Endodermal cell (in vitro differentiated cells): ENCODE measurements at regions not wholly inside any gene's neighbourhood (a gene's known extent, or its start where the extent isn't known, plus 50 kb on each side); places are given as distances from the start of the nearest gene placed in this dataset.

ENCODE experiments used
- DNase-seq: peaks from one replicate; pipeline ENCODE4 v3.0.0-alpha.2; 2017
- H3K27ac ChIP-seq: 2 replicates; pipeline ENCODE4 v1.5.1; 2013; ENCODE audit warnings: mild to moderate bottlenecking, low read depth, low read length, moderate library complexity
- H3K27me3 ChIP-seq: 2 replicates; pipeline ENCODE4 v1.6.1; 2013; ENCODE audit warnings: mild to moderate bottlenecking, low read length, moderate library complexity; ENCODE audit not compliant: insufficient read depth, control insufficient read depth, poor library complexity, severe bottlenecking
- H3K36me3 ChIP-seq: 2 replicates; pipeline ENCODE4 v1.7.0; 2013; ENCODE audit warnings: mild to moderate bottlenecking, low read length, moderate library complexity; ENCODE audit not compliant: control insufficient read depth, insufficient read depth
- H3K4me1 ChIP-seq: one replicate; pipeline ENCODE4 v1.7.0; 2013; ENCODE audit warnings: low read length; ENCODE audit not compliant: control insufficient read depth, insufficient read depth
- H3K4me3 ChIP-seq: 2 replicates; pipeline ENCODE4 v1.5.1; 2013; ENCODE audit warnings: mild to moderate bottlenecking, low read length, moderate library complexity
- H3K9ac ChIP-seq: 2 replicates; pipeline ENCODE4 v1.6.1; 2013; ENCODE audit warnings: mild to moderate bottlenecking, low read length, moderate library complexity; ENCODE audit not compliant: poor library complexity, severe bottlenecking; ENCODE audit errors: extremely low read depth
- H3K9me3 ChIP-seq: 2 replicates; pipeline ENCODE4 v1.6.1; 2013; ENCODE audit warnings: mild to moderate bottlenecking, low read length, moderate library complexity; ENCODE audit not compliant: control insufficient read depth
- H3K27ac Mint-ChIP-seq: 2 replicates; pipeline ENCODE4 v1.8.0; 2020; ENCODE audit warnings: mixed read lengths
- H3K27me3 Mint-ChIP-seq: 2 replicates; pipeline ENCODE4 v1.8.0; 2021; ENCODE audit warnings: mild to moderate bottlenecking, mixed read lengths; ENCODE audit not compliant: insufficient read depth
- H3K36me3 Mint-ChIP-seq: 2 replicates; pipeline ENCODE4 v1.8.0; 2020; ENCODE audit warnings: low read depth, mixed read lengths
- H3K4me1 Mint-ChIP-seq: 2 replicates; pipeline ENCODE4 v1.8.0; 2020; ENCODE audit warnings: mixed read lengths
- H3K4me3 Mint-ChIP-seq: 2 replicates; pipeline ENCODE4 v1.8.0; 2020; ENCODE audit warnings: mild to moderate bottlenecking, moderate library complexity, mixed read lengths
- H3K9me3 Mint-ChIP-seq: 2 replicates; pipeline ENCODE4 v1.8.0; 2020; ENCODE audit warnings: mild to moderate bottlenecking, mixed read lengths
- WGBS, 2 experiments: methylation state at CpG; one replicate each; pipeline versions ENCODE4 v1.1.5 to v1.1.7; 2013; ENCODE audit warnings: missing lambda C conversion rate in 2 of 2, mixed read lengths in 1 of 2; ENCODE audit not compliant: insufficient coverage in 1 of 2, insufficient read length in 1 of 2; 5-methylcytosine and 5-hydroxymethylcytosine counted together
- TF ChIP-seq, protein P1 (sequence below): fragments of 200-600 bp; sonication (generic); conservative IDR thresholded peaks from 2 replicates; pipeline ENCODE4 v1.5.0; 2021; ENCODE audit warnings: antibody characterized with exemption, mild to moderate bottlenecking

DNA sequence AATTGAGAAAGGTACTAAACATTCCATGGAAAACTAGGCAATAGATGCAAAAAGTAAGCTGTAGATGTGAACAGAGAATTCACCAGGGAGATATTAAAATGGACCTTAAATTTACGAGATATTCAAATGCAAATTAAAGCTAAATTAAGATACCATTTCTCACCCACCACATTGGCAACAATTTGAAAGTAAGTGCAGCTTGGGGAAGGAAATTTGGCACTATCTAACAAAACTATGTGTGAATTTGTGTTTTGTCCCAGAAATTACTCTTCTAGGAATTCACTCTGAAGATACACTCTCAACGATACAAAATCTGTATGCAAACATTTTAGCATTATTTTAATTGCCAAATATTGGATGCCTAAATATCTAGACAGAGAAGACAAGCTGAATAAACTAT lies 178.2 kb upstream of the SORCS1 start:
- WGBS, 2 experiments = no CpG with 5 or more reads among the region's 2 CpGs
- Mint-ChIP-seq H3K27me3 (no peaks in the 10 kb centered on the region), H3K4me3 (no peak overlapping the region), H3K27ac (no peak overlapping the region), H3K9me3 (peaks cover 18% of the 10 kb centered on the region), H3K4me1 (no peaks in the 10 kb centered on the region), H3K36me3 (peaks cover 4% of the 10 kb centered on the region)
- TF ChIP-seq, protein P1, sequence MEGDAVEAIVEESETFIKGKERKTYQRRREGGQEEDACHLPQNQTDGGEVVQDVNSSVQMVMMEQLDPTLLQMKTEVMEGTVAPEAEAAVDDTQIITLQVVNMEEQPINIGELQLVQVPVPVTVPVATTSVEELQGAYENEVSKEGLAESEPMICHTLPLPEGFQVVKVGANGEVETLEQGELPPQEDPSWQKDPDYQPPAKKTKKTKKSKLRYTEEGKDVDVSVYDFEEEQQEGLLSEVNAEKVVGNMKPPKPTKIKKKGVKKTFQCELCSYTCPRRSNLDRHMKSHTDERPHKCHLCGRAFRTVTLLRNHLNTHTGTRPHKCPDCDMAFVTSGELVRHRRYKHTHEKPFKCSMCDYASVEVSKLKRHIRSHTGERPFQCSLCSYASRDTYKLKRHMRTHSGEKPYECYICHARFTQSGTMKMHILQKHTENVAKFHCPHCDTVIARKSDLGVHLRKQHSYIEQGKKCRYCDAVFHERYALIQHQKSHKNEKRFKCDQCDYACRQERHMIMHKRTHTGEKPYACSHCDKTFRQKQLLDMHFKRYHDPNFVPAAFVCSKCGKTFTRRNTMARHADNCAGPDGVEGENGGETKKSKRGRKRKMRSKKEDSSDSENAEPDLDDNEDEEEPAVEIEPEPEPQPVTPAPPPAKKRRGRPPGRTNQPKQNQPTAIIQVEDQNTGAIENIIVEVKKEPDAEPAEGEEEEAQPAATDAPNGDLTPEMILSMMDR = no peak
- no peaks in the 10 kb centered on the region for H3K4me1 ChIP-seq
- no peak overlapping the region for H3K4me3 ChIP-seq
- no peak overlapping the region for H3K9ac ChIP-seq
- no peak for DNase-seq
- no peak overlapping the region for H3K27ac ChIP-seq
- H3K27me3 ChIP-seq = no peaks in the 10 kb centered on the region
- peaks cover 17% of the 10 kb centered on the region for H3K9me3 ChIP-seq
- no peaks in the 10 kb centered on the region for H3K36me3 ChIP-seq

DNA sequence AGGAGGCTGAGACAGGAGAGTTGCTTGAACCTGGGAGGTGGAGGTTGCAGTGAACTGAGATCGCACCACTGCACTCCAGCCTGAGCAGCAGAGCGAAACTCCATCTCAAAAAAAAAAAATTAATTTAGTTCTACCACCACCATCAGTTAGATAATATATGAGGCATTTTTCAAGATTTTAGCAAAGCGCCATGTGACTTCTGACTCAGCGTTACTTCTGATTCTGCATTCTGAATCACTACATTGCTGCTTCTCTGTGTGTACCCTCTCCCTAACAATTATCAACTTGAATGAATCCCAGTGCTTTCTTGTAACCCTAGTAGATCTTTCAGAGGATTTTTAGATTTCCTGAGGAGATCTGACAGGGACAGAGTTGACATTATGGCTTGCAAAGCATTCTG lies 176.8 kb upstream of the SORCS1 start:
- TF ChIP-seq, protein P1 = no peak
- no peak for DNase-seq
- Histone ChIP-seq H3K4me3 (no peak overlapping the region), H3K27ac (no peak overlapping the region), H3K27me3 (no peaks in the 10 kb centered on the region), H3K36me3 (no peaks in the 10 kb centered on the region), H3K9me3 (peaks cover 17% of the 10 kb centered on the region), H3K4me1 (no peaks in the 10 kb centered on the region), H3K9ac (no peak overlapping the region)
- H3K4me1 Mint-ChIP-seq = no peaks in the 10 kb centered on the region
- H3K4me3 Mint-ChIP-seq = no peak overlapping the region
- 98 to 100% methylated on average over 2 of the region's 4 CpGs for WGBS, 2 experiments
- no peaks in the 10 kb centered on the region for H3K27me3 Mint-ChIP-seq
- H3K27ac Mint-ChIP-seq = no peak overlapping the region
- peaks cover 4% of the 10 kb centered on the region for H3K36me3 Mint-ChIP-seq
- H3K9me3 Mint-ChIP-seq = peaks cover 18% of the 10 kb centered on the region

DNA sequence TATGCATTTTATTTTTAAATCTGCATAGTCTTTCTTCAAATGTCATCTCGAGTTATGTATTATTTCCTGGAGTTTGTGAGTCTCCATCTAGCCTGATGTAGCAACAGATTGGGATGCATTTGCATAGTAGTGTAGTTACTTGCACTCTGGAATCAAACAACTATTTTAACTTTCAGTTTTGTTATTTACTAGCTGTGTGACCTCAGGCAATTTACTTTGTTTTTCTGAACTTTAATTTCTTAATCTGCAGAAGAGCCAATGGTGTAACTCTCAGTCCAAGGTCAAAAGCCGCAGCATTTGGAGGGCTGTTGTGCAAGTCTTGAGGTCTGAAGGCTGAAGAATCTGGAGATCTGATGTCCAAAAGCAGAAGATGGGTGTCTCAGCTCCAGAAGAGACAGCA lies 175.8 kb upstream of the SORCS1 start:
- Histone ChIP-seq H3K36me3 (no peaks in the 10 kb centered on the region), H3K4me1 (no peaks in the 10 kb centered on the region), H3K9me3 (peaks cover 17% of the 10 kb centered on the region), H3K27ac (no peak overlapping the region), H3K9ac (no peak overlapping the region), H3K4me3 (no peak overlapping the region), H3K27me3 (no peaks in the 10 kb centered on the region)
- no peak overlapping the region for H3K27ac Mint-ChIP-seq
- H3K4me1 Mint-ChIP-seq = no peaks in the 10 kb centered on the region
- TF ChIP-seq, protein P1 = no peak
- peaks cover 4% of the 10 kb centered on the region for H3K36me3 Mint-ChIP-seq
- 80 to 92% methylated on average over 2 of the region's 2 CpGs for WGBS, 2 experiments
- H3K4me3 Mint-ChIP-seq = no peak overlapping the region
- DNase-seq = no peak
- peaks cover 18% of the 10 kb centered on the region for H3K9me3 Mint-ChIP-seq
- H3K27me3 Mint-ChIP-seq = no peaks in the 10 kb centered on the region
